HCEC 1CT (cell line): ENCODE measurements at regions not wholly inside any gene's neighbourhood (a gene's known extent, or its start where the extent isn't known, plus 50 kb on each side); places are given as distances from the start of the nearest gene placed in this dataset.
A peak's percentile ranks its signal among the peaks of the same experiment; 100 is the strongest.
"Not testable (repeated sequence)": the region's sequence is repeated elsewhere in the genome, so short reads cannot be mapped to it uniquely, and the experiment has no call there.

Source experiments
- DNase-seq: peaks from one replicate; pipeline ENCODE4 v3.0.0-alpha.2; 2017

DNA sequence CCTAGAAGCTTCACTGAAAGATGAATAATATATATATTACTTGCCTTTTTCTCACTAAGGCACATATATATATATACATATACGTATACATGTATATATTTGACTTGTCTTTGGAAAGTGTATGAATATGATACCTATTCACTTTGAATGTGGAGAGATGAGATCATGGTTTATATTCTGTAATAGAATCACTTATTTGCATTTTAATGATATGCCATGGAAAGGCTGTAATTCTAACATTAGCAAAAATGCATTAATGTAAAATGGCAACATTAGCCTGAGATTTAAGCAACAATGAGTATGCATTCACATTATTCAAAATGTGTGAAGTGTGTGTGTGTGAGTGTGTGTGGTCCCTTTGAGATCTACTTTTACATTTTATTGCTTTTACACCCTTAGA, 54.5 kb upstream of the PRKD1 start:
- no peak for DNase-seq

DNA sequence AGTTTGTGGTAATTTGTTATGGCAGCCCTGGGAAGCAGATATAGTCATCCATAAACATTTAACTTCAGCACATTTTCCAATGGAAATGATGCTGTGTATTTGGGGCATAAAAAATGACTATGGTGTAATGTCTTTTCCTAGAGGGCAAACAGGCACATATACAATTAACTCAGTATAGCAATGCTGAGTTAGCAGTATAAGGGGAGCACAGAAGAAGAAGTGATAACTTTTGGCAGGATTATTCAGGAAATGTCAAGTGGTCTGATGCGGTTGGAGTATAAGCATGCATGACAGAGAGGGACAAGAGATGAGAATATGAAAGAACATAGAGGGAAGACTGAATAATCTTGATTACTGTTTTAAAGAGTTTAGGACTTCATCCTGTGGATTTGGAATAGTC, 55.3 kb upstream of the PRKD1 start:
- DNase-seq = no peak

DNA sequence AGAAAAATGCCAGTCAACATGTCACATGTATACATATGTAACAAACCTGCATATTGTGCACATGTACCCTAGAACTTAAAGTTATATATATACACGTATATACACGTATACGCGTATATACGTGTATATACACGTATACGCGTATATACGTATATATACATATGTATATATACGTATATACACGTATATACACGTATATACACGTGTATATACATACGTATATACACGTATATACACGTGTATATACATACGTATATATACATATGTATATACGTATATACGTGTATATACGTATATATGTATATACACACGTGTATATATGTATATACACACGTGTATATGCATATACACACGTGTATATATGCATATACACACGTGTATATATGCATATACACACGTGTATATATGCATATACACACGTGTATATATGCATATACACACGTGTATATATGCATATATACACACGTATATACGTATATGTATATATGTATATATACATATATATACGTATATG, 62.8 kb upstream of the PRKD1 start:
- DNase-seq = not testable (repeated sequence)

DNA sequence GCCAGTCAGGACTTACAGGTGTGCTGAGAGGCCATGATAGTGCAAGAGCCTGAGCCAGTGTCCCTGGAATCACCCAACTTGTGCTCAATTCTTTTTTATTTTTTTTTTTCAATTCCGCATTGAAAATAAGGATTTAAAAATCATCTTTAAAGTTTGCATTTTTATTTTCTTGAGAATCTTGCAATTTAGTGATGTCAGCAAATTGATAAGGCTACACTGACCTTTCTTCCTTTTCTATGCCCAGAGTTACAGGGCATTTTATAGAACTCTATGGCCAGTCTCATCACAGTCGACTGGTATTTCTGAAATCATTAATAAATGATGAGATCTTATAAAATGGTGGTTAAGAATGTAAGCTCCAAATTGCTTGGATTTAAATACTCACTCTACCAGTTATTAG, 63.3 kb upstream of the PRKD1 start:
- DNase-seq = no peak

DNA sequence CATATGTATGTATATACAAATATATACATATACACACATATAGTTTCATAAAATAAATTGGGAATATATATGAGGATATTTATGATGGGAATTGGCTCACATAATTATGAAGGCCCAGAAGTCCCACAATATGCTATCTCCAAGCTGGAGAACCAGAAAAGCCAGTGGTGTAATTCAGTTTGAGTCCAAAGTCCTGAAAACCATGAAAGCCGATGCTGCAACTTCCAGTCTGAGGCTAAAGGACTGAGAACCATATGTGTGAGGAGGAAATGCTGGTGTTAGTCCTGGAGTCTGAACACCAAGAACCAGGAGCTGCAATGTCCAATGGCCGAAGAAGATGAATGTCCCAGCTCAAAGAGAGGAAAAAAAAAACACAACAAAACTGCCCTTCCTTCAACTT, 65.5 kb upstream of the PRKD1 start:
- DNase-seq = no peak

DNA sequence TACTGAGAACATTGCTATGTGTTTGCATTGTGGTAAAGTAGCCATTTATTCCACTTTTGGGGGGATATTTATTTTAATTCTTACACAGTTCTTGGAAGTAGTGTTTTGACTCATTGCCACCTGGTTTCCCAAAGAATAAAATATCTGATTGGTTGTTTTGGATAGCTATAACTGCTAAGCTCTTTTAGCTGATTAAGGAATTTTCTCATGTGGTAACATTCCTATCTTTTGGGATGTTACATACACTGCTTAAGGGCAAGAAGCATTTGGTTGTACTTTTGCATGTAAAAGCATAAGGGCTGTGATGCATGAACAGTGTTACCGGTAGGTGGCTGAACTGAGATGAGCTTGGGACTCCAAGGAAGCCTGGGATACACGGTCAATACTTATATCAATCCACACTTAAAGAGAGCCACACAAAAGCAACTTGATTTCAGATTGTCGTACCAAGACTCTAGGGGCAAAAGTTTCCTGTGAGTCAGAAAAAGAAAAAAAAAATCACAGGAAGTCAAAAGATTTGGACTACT, 71.4 kb upstream of the PRKD1 start:
- DNase-seq = no peak

DNA sequence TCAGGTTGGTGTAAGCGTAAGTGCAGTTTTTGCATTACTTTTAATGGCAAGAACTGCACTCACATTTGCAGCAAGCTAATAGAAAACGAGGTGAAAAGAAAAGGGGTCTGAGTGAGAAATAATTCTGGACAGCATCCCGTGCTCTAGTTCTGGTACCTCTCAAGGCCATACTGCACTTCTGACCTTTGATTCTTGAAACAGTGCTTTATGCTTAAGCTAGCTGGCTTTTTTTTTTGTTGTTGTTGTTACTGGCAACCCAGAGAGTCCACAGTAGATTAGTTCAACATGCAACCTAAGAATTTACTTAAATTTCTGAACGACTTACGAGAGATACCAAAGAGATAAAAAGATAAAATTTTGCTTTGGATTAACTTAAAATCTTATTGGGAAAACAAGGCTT, 75.2 kb upstream of the PRKD1 start:
- DNase-seq = no peak

DNA sequence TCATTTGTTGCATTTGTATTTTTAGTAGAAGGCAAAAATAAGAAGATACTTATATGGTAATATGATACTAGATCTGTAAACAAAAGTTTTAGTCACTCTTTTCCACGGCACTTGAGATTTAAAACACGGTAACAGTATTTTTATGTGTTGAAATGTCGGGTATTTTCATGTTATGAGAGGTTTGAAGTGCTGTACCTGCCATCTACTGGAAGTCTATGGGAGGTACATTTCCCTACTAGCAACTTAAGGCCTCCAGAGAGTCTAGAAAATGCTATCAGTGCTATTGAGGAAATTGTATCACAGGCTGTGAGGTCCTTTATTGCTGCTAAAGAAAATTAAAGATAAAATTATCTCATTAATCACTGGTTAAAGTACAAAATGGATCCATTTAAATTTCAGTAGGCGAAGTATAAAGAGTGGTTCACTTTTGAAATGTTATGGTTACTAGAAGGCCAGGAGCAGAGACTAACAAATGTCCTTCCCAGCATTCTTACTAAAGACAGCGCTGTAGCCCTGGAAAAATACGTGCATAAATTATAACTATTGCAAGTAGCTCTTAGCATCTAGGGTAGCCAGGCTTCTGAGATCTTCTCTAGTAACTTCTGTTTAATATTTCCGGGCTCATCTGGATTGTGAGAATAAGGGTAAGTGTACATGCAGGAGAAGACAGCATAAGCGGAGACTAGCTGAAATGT, 77.6 kb upstream of the PRKD1 start:
- peak; percentile 78 for DNase-seq

DNA sequence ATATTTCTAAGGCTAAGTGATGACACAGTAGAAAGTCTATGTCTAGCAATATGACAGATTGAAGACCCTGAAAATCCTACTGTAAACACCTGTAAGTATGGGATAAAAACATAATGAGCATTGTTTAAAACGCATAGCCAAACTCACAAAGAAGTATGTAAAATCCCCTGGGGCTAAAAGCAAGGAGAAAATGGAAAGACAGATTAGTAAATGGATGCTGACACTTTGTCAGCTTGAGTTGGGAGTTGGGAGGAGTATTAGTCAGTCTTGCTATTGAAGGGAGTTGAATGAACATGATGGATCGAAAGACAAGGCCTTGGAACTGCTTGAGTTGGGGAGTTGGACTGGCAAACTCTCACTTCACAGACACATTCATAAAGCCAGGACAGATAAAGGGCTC, 79.0 kb upstream of the PRKD1 start:
- DNase-seq = no peak

DNA sequence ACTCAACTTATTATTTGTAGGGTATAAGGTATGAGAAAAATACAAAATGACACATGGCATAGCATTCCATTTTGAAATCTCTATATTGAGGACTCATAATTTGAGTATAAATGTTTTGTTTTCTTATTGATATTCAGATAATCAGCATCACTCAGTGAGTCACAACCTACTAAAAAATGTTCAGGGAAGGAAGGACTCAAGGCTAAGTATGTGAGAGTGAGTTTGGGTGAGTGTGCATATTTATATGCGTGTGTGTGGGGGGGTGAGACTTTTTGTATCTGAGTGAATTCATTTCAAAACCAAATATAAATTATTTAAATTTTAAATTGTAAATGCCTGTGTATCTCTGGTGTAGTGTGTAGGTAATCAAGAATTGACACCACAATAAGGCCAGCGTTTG, 87.8 kb upstream of the PRKD1 start:
- peak; percentile 35 for DNase-seq

DNA sequence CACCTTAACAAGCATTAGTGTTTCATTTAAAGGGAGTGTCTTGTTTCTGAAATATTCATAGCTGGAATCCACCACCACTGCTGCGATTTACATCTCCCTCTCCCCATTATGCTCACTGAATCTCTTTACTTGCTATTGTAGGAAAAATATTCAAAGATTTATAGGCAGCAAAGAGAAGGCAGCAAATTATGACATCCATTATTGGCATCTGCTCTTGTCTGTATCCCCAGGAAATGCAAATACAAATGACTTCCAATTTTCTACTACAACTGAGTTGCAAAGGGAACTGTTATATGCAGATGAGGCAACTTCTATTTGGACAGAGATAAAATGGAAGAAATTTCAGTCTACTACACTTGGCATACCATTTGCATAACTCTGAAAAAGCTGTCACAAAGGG, 88.4 kb upstream of the PRKD1 start:
- no peak for DNase-seq

DNA sequence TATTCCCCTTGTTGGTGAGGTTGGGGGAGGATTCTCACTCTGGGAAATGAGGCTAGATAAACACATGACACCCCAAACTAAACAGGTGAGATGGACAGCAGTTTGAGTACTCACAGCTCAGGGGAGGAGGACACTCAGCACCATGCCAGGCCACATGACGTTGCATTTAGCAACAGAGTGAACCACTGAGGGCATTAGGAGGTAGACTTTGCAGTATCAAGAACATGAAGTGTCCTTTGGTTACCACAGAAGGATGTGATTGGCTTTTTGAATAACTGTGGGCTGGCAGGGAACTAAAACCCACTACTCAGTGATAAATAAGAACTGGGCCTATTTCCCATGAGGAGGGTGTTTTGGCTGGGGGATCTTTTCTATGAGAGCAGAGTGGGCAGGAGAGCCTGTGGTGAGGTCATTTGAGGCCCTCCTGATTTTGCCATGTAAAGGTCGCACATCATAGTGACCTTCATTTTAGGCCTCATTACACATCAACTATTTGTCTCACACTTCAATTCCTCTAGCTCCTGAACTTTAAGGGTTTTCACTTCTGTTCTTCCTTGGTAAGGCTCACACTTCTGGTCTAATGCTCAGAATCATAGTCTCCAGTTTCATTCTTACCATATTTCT, 89.8 kb upstream of the PRKD1 start:
- no peak for DNase-seq

DNA sequence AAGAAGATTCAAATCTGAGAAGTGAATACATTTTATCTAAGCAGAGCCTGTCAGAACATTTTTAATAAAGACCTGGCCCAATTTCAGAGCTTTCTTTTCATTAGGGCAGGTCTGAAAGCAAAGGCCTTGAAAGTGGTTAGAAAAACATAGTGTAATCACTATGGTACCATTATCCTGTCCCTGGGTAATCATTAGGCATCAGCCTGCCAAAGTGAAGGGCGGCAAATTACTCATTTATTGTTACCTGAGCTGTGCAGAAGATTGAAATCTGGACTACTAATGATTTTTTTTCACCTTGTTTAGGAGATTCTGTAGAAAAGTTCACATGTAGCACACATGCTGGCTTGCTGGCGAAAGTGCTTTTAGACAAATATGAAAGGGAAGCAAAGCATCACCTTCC, 92.6 kb upstream of the PRKD1 start:
- no peak for DNase-seq

DNA sequence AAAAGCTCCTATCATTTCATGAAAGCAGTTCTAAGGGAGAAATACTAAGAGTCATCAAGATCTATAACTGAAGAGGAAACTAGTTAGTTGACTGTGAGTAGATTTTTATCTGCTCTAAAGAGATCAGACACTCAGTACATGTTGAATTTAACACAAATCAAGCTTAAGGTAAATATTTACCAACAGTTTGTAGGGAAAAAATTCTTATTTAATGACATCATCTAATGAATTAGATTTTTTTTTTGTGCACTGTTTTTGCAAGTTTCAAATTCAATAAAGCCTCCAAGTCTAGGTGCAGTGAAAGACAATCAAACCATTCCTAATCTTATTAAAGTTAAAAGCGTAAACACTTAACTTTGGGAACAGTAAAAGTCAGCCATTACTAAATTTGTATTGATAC, 93.0 kb upstream of the PRKD1 start:
- no peak for DNase-seq

DNA sequence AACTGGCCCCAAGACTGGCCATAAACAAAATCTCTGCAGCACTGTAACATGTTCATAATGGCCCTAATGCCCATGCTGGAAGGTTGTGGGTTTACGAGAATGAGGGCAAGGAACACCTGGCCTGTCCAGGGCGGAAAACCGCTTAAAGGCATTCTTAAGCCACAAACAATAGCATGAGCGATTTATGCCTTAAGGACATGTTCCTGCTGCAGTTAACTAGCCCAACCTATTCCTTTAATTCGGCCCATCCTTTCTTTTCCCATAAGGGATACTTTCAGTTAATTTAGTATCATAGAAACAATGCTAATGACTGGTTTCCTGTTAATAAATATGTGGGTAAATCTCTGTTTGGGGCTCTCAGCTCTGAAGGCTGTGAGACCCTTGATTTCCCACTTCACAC, 95.7 kb upstream of the PRKD1 start:
- DNase-seq = not testable (repeated sequence)

DNA sequence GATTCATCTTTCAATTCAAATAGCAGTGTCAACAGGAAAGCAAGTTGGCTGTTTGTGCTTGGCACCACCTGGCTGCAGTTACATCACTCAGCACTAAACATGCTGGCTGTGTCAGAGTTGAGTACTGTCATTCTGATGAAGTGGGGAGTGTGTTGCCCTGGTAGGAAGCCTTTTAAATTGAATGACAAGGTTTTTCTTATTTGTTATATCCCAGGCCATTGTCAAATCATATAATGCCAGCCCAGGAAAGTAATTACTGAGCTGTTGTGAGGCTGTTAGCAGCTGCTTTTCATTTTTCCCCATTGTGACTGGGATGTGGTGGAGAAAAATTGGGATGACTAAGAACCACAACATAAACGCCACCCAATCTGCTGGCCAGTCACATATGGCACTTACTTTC, 106.5 kb upstream of the PRKD1 start:
- DNase-seq = peak; percentile 42

DNA sequence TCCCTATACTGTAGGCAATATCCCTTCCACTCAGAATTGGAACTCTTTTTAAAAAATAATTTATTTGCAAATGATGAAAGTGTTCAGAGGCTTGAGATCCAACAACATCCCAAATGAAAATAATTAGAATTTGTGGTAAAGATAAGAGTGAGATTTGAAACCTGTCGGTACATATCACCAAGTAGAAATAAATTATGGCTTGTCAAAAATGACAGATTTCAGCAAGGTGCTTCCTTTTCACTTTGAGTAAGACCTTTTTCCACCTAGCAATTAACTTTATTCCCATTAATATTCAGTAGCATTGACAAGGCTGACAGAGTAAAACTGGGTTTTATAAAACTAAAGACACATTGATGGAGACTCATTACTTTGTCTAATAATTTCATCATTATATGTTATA, 107.7 kb upstream of the PRKD1 start:
- no peak for DNase-seq

DNA sequence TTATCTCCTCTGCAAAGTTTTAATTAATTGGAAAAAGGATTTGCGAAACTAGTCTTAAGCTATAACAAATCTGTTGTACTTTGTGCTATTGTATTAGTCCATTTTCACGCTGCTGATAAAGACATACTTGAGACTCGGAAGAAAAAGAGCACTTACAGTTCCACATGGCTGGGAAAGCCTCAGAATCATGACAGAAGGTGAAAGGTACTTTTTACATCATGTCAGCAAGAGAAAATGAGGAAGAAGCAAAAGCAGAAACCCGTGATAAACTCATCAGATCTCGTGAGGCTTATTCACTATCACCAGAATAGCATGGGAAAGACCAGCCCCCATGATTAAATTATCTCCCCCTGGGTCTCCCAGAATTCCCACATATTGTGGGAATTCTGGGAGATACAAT, 118.1 kb upstream of the PRKD1 start:
- DNase-seq = no peak

DNA sequence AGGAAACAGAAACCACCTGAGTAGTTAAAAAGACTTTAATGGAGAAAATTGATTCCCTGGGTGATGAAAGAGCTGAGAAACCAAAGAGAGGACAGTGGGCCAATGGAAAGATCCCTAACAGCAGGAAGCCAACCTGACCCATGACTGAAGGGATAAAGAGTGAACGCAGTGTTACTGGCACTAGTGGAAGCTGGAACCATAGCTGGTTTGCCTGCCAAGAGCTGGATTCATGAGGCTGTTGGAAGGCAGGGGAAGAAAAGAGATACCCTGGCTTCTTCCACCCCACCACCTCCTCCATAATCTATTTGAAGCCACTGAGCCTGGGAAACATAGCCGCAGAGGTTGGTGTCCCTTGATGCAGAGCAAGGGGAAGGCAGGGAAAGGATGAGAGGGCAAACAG, 125.5 kb upstream of the PRKD1 start:
- no peak for DNase-seq

DNA sequence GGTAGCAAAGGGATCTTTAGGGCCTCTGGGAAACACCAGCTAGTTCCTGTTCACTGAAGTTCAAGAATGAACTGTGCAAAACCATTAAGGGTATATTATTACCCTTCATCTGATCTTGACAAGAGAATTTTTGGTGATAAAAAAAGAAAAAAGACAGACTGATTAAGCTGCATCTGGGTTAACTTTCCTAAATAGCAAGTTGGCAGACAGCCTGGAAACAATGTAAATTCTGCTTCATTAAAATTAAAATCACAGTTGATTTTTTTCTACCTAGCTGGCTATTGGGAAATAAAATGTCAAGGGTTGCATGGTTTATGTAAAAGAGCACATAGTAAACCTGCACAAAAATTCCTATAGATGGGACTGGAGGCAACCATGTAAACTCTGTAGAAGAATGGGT, 126.6 kb upstream of the PRKD1 start:
- DNase-seq = no peak

DNA sequence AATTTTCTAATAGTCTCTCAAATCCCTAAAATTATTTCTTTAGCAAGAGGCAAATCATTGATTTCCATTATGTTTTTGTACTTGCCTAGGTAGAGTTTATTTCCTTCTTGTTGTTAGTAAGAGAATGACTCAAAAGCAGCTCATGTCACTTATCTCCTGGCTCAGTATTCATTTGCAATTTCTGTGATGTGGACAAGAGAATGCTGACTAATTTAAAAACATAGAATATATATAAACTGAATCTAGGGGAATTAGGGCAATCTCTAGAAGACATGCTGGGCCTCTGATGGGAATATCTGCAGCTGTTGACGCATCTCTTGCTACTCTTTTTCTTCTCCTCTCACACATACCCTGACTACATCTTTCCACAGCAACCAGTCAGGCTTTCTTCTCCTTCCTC, 130.8 kb upstream of the PRKD1 start:
- DNase-seq = peak; percentile 31

DNA sequence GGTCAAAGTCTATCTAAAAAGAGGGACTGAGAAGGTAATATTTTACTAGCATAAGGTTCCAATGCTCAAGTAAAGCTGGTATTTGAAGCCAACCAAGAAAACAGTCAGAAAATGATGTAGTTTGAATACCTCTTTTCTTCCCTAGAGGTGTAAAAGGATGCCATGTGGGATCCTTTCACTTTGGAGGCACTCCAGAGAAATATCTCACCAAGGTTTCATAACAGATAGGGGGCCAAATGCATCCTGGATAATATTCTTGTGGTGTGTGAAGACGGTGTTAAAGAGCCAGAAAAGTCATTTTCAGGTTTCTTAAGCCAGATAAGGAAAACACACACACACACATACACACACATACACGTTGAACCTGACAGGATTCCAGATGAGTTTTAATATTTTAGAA, 136.1 kb upstream of the PRKD1 start:
- DNase-seq = no peak

DNA sequence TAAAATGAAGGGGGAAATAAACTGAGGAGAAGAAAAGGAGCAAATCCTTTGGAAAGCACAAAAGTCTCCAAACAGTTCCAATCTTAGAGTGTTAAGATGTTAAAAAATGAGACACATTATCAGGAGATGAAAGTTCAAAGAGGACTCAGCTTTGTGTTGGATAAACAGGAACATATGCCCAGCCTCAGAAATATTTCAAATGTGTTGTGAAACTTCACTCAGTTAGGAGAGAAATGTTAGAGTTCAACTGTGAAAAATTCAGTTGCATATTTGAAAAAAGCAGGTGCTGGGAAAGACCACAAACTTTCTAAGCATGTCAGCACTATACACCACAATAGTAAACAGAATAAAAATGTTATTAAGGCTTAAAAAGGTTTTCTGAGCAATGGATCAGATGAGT, 136.8 kb upstream of the PRKD1 start:
- DNase-seq = peak; percentile 9

DNA sequence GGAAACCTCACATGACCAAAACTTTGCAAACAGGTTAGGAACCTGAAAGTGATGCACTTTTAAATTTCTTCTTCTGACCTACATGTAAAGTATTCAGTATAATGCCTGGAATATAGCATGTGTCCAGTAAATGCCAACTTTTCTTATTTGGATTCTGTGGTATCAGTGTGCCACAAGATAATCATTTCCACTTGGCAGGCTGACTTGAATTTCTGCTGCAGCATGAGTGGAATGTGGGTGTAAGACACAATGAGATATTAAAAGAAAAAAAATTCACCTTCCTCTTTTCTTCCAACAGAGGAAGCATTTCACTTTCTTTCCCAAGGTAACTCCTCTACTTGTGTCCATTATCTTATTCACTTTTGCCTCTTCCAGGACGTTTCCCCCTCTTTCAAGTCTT, 141.9 kb upstream of the PRKD1 start:
- no peak for DNase-seq

DNA sequence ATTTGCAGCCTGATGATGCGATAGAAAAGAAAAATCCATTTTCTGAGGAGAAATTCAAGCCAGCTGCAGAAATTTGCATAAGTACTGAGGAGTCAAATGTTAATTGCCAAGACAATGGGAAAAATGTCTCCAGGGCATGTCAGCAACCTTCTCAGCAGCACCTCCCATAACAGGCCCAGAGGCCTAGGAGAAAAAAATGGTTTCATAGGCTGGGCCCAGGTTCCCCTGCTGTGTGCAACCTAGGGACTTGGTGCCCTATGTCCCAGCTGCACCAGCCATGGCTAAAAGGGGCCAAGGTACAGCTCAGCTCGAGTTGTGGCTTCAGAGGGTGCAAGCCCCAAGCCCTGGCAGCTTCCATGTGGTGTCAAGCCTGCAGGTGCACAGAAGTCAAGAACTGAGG, 144.8 kb upstream of the PRKD1 start:
- DNase-seq = not testable (repeated sequence)
